ENCODE measurements at regions not wholly inside any gene's neighbourhood (a gene's known extent, or its start where the extent isn't known, plus 50 kb on each side); places are given as distances from the start of the nearest gene placed in this dataset.
A peak's percentile ranks its signal among the peaks of the same experiment; 100 is the strongest.
"Not testable (repeated sequence)": the region's sequence is repeated elsewhere in the genome, so short reads cannot be mapped to it uniquely, and the experiment has no call there.

- Histone ChIP-seq H3K4me1 (replicated peaks; ENCODE audit: insufficient read depth) (no peaks in the 10 kb centered on the region), H3K9me2 (ENCODE audit: insufficient read depth) (no peaks in the 10 kb centered on the region), H3K27ac (no peak overlapping the region), H3K4me2 (no peak overlapping the region), H3K79me2 (ENCODE audit: low read depth) (no peaks in the 10 kb centered on the region), H3F3A (ENCODE audit: insufficient read depth, low read depth) (no peaks in the 10 kb centered on the region), H3K27me3 (ENCODE audit: insufficient read depth, low read depth) (no peaks in the 10 kb centered on the region), H3K4me3 (no peak overlapping the region), H3K36me3 (ENCODE audit: low read depth) (no peaks in the 10 kb centered on the region), H2AFZ (no peak overlapping the region), H3K9me3 (ENCODE audit: insufficient read depth, low read depth) (no peaks in the 10 kb centered on the region), H4K20me1 (ENCODE audit: insufficient read depth) (no peaks in the 10 kb centered on the region)
- ChIA-PET POLR2A (ENCODE audit: unreplicated experiment) (no interaction called here), CTCF (no interaction called here)
- intact Hi-C loops (cut with micrococcal nuclease; ENCODE audit: unreplicated experiment): no loop called here
- no TSS peak for BruUV-seq (replicated peaks)
- no peak for TF ChIP-seq CTCF (conservative IDR thresholded peaks at IDR 0.05)
- no peak for TF ChIP-seq EZH2 (IDR thresholded peaks at IDR 0.05; ENCODE audit: low read depth)
- no peak for DNase-seq
Measured at GRCh38 chr4:83910693-83911092, 374.8 kb downstream of the GPAT3 start.

- H3K4me3 ChIP-seq: no peak overlapping the region
- no peaks in the 10 kb centered on the region for H4K20me1 ChIP-seq (ENCODE audit: insufficient read depth)
- DNase-seq: no peak
- no peak overlapping the region for H3K4me2 ChIP-seq
- H3K4me1 ChIP-seq (replicated peaks; ENCODE audit: insufficient read depth): no peaks in the 10 kb centered on the region
- H3K36me3 ChIP-seq (ENCODE audit: low read depth): no peaks in the 10 kb centered on the region
- no peak overlapping the region for H2AFZ ChIP-seq
- no TSS peak for BruUV-seq (replicated peaks)
- no peaks in the 10 kb centered on the region for H3K9me2 ChIP-seq (ENCODE audit: insufficient read depth)
- POLR2A ChIA-PET (ENCODE audit: unreplicated experiment): no interaction called here
- H3K9me3 ChIP-seq (ENCODE audit: insufficient read depth, low read depth): no peaks in the 10 kb centered on the region
- intact Hi-C loops (cut with micrococcal nuclease; ENCODE audit: unreplicated experiment): no loop called here
- H3K27me3 ChIP-seq (ENCODE audit: insufficient read depth, low read depth): no peaks in the 10 kb centered on the region
- TF ChIP-seq EZH2 (IDR thresholded peaks at IDR 0.05; ENCODE audit: low read depth) (no peak), CTCF (conservative IDR thresholded peaks at IDR 0.05) (no peak)
- no peaks in the 10 kb centered on the region for H3K79me2 ChIP-seq (ENCODE audit: low read depth)
- H3F3A ChIP-seq (ENCODE audit: insufficient read depth, low read depth): no peaks in the 10 kb centered on the region
- CTCF ChIA-PET: no interaction called here
- no peak overlapping the region for H3K27ac ChIP-seq
Measured at GRCh38 chr4:83906561-83906960, 370.7 kb downstream of the GPAT3 start.

GRCh38 chr4:83905952-83906351 is 370.0 kb downstream of the GPAT3 start:
- Histone ChIP-seq H3K36me3 (ENCODE audit: low read depth) (no peaks in the 10 kb centered on the region), H3K27ac (no peak overlapping the region), H3F3A (ENCODE audit: insufficient read depth, low read depth) (no peaks in the 10 kb centered on the region), H4K20me1 (ENCODE audit: insufficient read depth) (no peaks in the 10 kb centered on the region), H3K4me3 (no peak overlapping the region), H3K27me3 (ENCODE audit: insufficient read depth, low read depth) (no peaks in the 10 kb centered on the region), H3K79me2 (ENCODE audit: low read depth) (no peaks in the 10 kb centered on the region), H3K4me1 (replicated peaks; ENCODE audit: insufficient read depth) (no peaks in the 10 kb centered on the region), H3K4me2 (no peak overlapping the region), H2AFZ (no peak overlapping the region), H3K9me3 (ENCODE audit: insufficient read depth, low read depth) (no peaks in the 10 kb centered on the region), H3K9me2 (ENCODE audit: insufficient read depth) (no peaks in the 10 kb centered on the region)
- ChIA-PET POLR2A (ENCODE audit: unreplicated experiment) (no interaction called here), CTCF (no interaction called here)
- no TSS peak for BruUV-seq (replicated peaks)
- no peak for DNase-seq
- TF ChIP-seq CTCF (conservative IDR thresholded peaks at IDR 0.05): peak; percentile 35; the same call in 1 of the 2 replicates
- TF ChIP-seq EZH2 (IDR thresholded peaks at IDR 0.05; ENCODE audit: low read depth): no peak
- intact Hi-C loops (cut with micrococcal nuclease; ENCODE audit: unreplicated experiment): no loop called here

GRCh38 chr4:83903740-83904139 is 367.8 kb downstream of the GPAT3 start:
- DNase-seq; H3K9me3 ChIP-seq (ENCODE audit: insufficient read depth, low read depth); H2AFZ ChIP-seq; intact Hi-C loops (cut with micrococcal nuclease; ENCODE audit: unreplicated experiment); H3K79me2 ChIP-seq (ENCODE audit: low read depth); H3K36me3 ChIP-seq (ENCODE audit: low read depth); H3K4me2 ChIP-seq; H3K27ac ChIP-seq; POLR2A ChIA-PET (ENCODE audit: unreplicated experiment); H3F3A ChIP-seq (ENCODE audit: insufficient read depth, low read depth); H3K9me2 ChIP-seq (ENCODE audit: insufficient read depth); H4K20me1 ChIP-seq (ENCODE audit: insufficient read depth); H3K27me3 ChIP-seq (ENCODE audit: insufficient read depth, low read depth); BruUV-seq (replicated peaks); CTCF ChIA-PET; H3K4me1 ChIP-seq (replicated peaks; ENCODE audit: insufficient read depth); H3K4me3 ChIP-seq: not testable (repeated sequence)
